Lung (tissue), 11 donors: ENCODE measurements at regions not wholly inside any gene's neighbourhood (a gene's known extent, or its start where the extent isn't known, plus 50 kb on each side); places are given as distances from the start of the nearest gene placed in this dataset.
A peak's percentile ranks its signal among the peaks of the same experiment; 100 is the strongest.

ENCODE experiments used
- ATAC-seq: fragments of 200-7000 bp; cut with Tn5 transposase; one replicate; pipeline ENCODE4 v1.9.1; 2020; ENCODE audit warnings: moderate number of reproducible peaks; ENCODE audit not compliant: insufficient read depth, low FRiP score
- DNase-seq, 3 donors: peaks; one replicate each; pipeline ENCODE4 v3.0.0-alpha.2; 2013 to 2017
- H3K27ac ChIP-seq, 2 donors: one replicate each; pipeline ENCODE4 v1.5.1; 2013; ENCODE audit warnings: mild to moderate bottlenecking in 2 of 2, moderate library complexity in 2 of 2, control low read depth in 1 of 2, inconsistent platforms in 1 of 2, low read depth in 1 of 2, low read length in 1 of 2
- H3K27me3 ChIP-seq, 3 donors: one replicate each; pipeline ENCODE4 v1.5.1; 2013; ENCODE audit warnings: low read length in 2 of 3; ENCODE audit not compliant: control insufficient read depth in 3 of 3, insufficient read depth in 3 of 3
- H3K36me3 ChIP-seq, 4 donors: one replicate each; pipeline ENCODE4 v1.5.1; 2013; ENCODE audit warnings: low read length in 4 of 4, mild to moderate bottlenecking in 1 of 4, moderate library complexity in 1 of 4; ENCODE audit not compliant: control insufficient read depth in 4 of 4, insufficient read depth in 4 of 4
- H3K4me1 ChIP-seq, 5 donors: one replicate each; pipeline ENCODE4 v1.5.1; 2013; ENCODE audit warnings: low read length in 5 of 5, mild to moderate bottlenecking in 2 of 5, moderate library complexity in 1 of 5; ENCODE audit not compliant: control insufficient read depth in 5 of 5, insufficient read depth in 5 of 5
- H3K4me3 ChIP-seq: one replicate; pipeline ENCODE4 v1.5.1; 2013; ENCODE audit warnings: mild to moderate bottlenecking, control low read depth, moderate library complexity
- H3K9ac ChIP-seq, 2 donors: one replicate each; pipeline ENCODE4 v1.5.1; 2013; ENCODE audit warnings: low read length in 2 of 2, control low read depth in 1 of 2; ENCODE audit not compliant: insufficient read depth in 1 of 2
- H3K9me3 ChIP-seq, 4 donors: one replicate each; pipeline ENCODE4 v1.5.1; 2013; ENCODE audit warnings: low read length in 3 of 4, mild to moderate bottlenecking in 1 of 4, moderate library complexity in 1 of 4; ENCODE audit not compliant: control insufficient read depth in 4 of 4, insufficient read depth in 3 of 4
- CTCF ChIP-seq: IDR thresholded peaks from 2 replicates; pipeline ENCODE4 v1.5.1; 2012; ENCODE audit warnings: mild to moderate bottlenecking; ENCODE audit errors: control extremely low read depth, extremely low read depth
- WGBS, 2 donors: extraction: QIAGEN DNeasy Blood & Tissue Kit; methylation state at CpG; one replicate each; pipeline ENCODE4 v1.1.7; 2013; 5-methylcytosine and 5-hydroxymethylcytosine counted together
- donor health status: control.
- donor health status: control.
- donor health status: Bipolar disorder and iron deficiency.
- donor health status: healthy.
- donor health status: DM: yes; HTN: yes; CAD: no.

- H3K4me3 ChIP-seq = no peak overlapping the region
- H3K36me3 ChIP-seq = no peaks in the 10 kb centered on the region
- H3K9ac ChIP-seq = no peak overlapping the region
- ATAC-seq (no peak), DNase-seq (peak in 2 of 3 donors; percentile 33 to 43)
- H3K27me3 ChIP-seq = no peaks in the 10 kb centered on the region
- H3K4me1 ChIP-seq = no peaks in the 10 kb centered on the region
- H3K27ac ChIP-seq = no peak overlapping the region
- 2 to 5% methylated on average over 2 of the region's 2 CpGs for WGBS, 2 donors
- no peak for TF ChIP-seq CTCF
- peaks cover 0 to 4% (median 0%) of the 10 kb centered on the region in 4 donors for H3K9me3 ChIP-seq
Measured at GRCh38 chr18:38981389-38981788, 1415.8 kb upstream of the CELF4 start.

- no peak overlapping the region for H3K27ac ChIP-seq
- H3K9ac ChIP-seq = no peak overlapping the region
- DNase-seq (no peak), ATAC-seq (no peak)
- H3K36me3 ChIP-seq = no peaks in the 10 kb centered on the region
- H3K9me3 ChIP-seq = peaks cover 0 to 3% (median 0%) of the 10 kb centered on the region in 4 donors
- H3K4me3 ChIP-seq = no peak overlapping the region
- no peaks in the 10 kb centered on the region for H3K4me1 ChIP-seq
- no peak for TF ChIP-seq CTCF
- H3K27me3 ChIP-seq = no peaks in the 10 kb centered on the region
Measured at GRCh38 chr18:38980420-38980819, 1414.8 kb upstream of the CELF4 start.

GRCh38 chr18:38972571-38972970 is 1407.0 kb upstream of the CELF4 start:
- Histone ChIP-seq H3K9ac (no peak overlapping the region), H3K4me1 (no peaks in the 10 kb centered on the region), H3K27me3 (no peaks in the 10 kb centered on the region), H3K4me3 (no peak overlapping the region), H3K9me3 (peaks cover 0 to 2% (median 0%) of the 10 kb centered on the region in 4 donors), H3K27ac (no peak overlapping the region), H3K36me3 (no peaks in the 10 kb centered on the region)
- no peak for DNase-seq
- TF ChIP-seq CTCF = no peak
- ATAC-seq = no peak
- WGBS, 2 donors = 86 to 94% methylated on average over 1 of the region's 1 CpG

GRCh38 chr18:38971881-38972280 is 1406.3 kb upstream of the CELF4 start:
- peaks cover 0 to 2% (median 0%) of the 10 kb centered on the region in 4 donors for H3K9me3 ChIP-seq
- no peak overlapping the region for H3K27ac ChIP-seq
- H3K36me3 ChIP-seq = no peaks in the 10 kb centered on the region
- H3K9ac ChIP-seq = no peak overlapping the region
- ATAC-seq (no peak), DNase-seq (no peak)
- no peak overlapping the region for H3K4me3 ChIP-seq
- no peak for TF ChIP-seq CTCF
- 65 to 80% methylated on average over 7 of the region's 7 CpGs for WGBS, 2 donors
- H3K27me3 ChIP-seq = no peaks in the 10 kb centered on the region
- H3K4me1 ChIP-seq = no peaks in the 10 kb centered on the region
